Kidney (tissue), 13 donors: ENCODE measurements at regions not wholly inside any gene's neighbourhood (a gene's known extent, or its start where the extent isn't known, plus 50 kb on each side); places are given as distances from the start of the nearest gene placed in this dataset.
"Not testable (repeated sequence)": the region's sequence is repeated elsewhere in the genome, so short reads cannot be mapped to it uniquely, and the experiment has no call there.

Source experiments
- DNase-seq, 5 donors: peaks; one replicate each; pipeline ENCODE4 v3.0.0-alpha.2; 2013 to 2020
- FAIRE-seq: peaks from 2 replicates; lab custom pipeline; 2012; peaks lifted over from hg19 to GRCh38; lab: Jason Lieb, UNC
- H3K27ac ChIP-seq, 2 donors: one replicate each; pipeline ENCODE4 v1.7.0; 2013; ENCODE audit warnings: low read depth in 2 of 2, low read length in 2 of 2, inconsistent platforms in 1 of 2
- H3K27me3 ChIP-seq: one replicate; pipeline ENCODE4 v1.7.1; 2013; ENCODE audit warnings: low read length, inconsistent platforms; ENCODE audit not compliant: control insufficient read depth, insufficient read depth
- H3K36me3 ChIP-seq, 3 donors: one replicate each; pipeline versions ENCODE4 v1.7.0 to v1.7.1; 2013; ENCODE audit warnings: low read length in 3 of 3, control low read depth in 1 of 3, inconsistent platforms in 1 of 3; ENCODE audit not compliant: insufficient read depth in 3 of 3, control insufficient read depth in 2 of 3
- H3K4me1 ChIP-seq, 3 donors: one replicate each; pipeline versions ENCODE4 v1.7.0 to v1.7.1; 2013; ENCODE audit warnings: low read length in 3 of 3, inconsistent platforms in 1 of 3, low read depth in 1 of 3; ENCODE audit not compliant: control insufficient read depth in 2 of 3, insufficient read depth in 2 of 3
- H3K4me3 ChIP-seq, 3 donors: one replicate each; pipeline versions ENCODE4 v1.7.0 to v1.8.1; 2013; ENCODE audit warnings: low read length in 3 of 3, control low read depth in 1 of 3, inconsistent platforms in 1 of 3
- H3K9ac ChIP-seq, 3 donors: one replicate each; pipeline versions ENCODE4 v1.7.0 to v1.7.1; 2013; ENCODE audit warnings: low read length in 3 of 3, control low read depth in 1 of 3, inconsistent platforms in 1 of 3
- H3K9me3 ChIP-seq, 3 donors: one replicate each; pipeline versions ENCODE4 v1.7.0 to v1.7.1; 2013; ENCODE audit warnings: low read length in 3 of 3, control low read depth in 1 of 3, inconsistent platforms in 1 of 3; ENCODE audit not compliant: control insufficient read depth in 2 of 3, insufficient read depth in 1 of 3
- intact Hi-C: fragments of 100-400 bp; cut with DNase I; formaldehyde crosslinking; loops from one replicate; pipeline ENCODE4 v1.11.1; 2022
- TF ChIP-seq, protein P1 (sequence below): IDR thresholded peaks from 3 replicates; pipeline ENCODE4 v1.5.1; 2012; ENCODE audit warnings: mild to moderate bottlenecking, moderate library complexity, borderline replicate concordance; ENCODE audit not compliant: insufficient read depth; ENCODE audit errors: extremely low read depth
- donor health status: control.
- donor health status: control.
- donor health status: control.
- donor health status: control.
- donor health status: control.
- donor health status: DM: yes; HTN: yes; CAD: no.
- donor health status: Normal renal cell carcinoma (clear cell type).

DNA sequence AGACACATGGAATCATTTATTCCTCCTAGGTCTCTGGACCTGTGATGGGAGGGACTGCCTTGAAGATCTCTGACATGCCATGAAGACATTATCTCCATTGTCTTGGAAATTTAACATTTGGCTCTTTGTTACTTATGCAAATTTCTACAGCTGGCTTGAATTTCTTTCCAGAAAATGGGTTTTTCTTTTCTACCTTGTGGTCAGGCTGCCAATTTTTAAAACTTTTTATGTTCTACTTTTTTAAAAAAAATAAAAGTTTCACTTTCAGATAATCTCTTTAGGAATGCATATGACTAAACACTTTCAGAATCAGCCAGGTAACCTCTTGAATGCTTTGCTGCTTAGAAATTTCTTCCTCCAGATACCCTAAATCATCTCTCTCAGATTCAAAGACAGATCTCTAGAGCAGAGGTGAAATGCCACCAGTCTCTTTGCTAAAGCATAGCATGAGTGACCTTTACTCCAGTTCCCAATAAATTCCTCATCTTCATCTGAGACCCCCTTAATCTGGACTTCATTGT lies 209.6 kb downstream of the RPRM start:
- Histone ChIP-seq H3K9me3 (no peaks in the 10 kb centered on the region), H3K27me3 (no peaks in the 10 kb centered on the region), H3K27ac (no peak overlapping the region), H3K36me3 (no peaks in the 10 kb centered on the region), H3K9ac (no peak overlapping the region), H3K4me3 (no peak overlapping the region), H3K4me1 (no peaks in the 10 kb centered on the region)
- no peak for DNase-seq
- intact Hi-C loops, result no loop called here
- FAIRE-seq, result no peak
- TF ChIP-seq, protein P1, sequence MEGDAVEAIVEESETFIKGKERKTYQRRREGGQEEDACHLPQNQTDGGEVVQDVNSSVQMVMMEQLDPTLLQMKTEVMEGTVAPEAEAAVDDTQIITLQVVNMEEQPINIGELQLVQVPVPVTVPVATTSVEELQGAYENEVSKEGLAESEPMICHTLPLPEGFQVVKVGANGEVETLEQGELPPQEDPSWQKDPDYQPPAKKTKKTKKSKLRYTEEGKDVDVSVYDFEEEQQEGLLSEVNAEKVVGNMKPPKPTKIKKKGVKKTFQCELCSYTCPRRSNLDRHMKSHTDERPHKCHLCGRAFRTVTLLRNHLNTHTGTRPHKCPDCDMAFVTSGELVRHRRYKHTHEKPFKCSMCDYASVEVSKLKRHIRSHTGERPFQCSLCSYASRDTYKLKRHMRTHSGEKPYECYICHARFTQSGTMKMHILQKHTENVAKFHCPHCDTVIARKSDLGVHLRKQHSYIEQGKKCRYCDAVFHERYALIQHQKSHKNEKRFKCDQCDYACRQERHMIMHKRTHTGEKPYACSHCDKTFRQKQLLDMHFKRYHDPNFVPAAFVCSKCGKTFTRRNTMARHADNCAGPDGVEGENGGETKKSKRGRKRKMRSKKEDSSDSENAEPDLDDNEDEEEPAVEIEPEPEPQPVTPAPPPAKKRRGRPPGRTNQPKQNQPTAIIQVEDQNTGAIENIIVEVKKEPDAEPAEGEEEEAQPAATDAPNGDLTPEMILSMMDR, result no peak

DNA sequence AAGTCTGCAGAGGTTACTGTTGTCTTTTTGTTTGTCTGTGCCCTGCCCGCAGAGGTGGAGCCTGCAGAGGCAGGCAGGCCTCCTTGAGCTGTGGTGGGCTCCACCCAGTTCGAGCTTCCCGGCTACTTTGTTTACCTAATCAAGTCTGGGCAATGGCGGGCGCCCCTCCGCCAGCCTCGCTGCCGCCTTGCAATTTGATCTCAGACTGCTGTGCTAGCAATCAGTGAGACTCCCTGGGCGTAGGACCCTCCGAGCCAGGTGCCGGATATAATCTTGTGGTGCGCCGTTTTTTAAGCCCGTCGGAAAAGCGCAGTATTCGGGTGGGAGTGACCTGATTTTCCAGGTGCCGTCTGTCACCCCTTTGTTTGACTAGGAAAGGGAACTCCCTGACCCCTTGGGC lies 221.7 kb downstream of the RPRM start:
- intact Hi-C loops, DNase-seq, FAIRE-seq: not testable (repeated sequence)

DNA sequence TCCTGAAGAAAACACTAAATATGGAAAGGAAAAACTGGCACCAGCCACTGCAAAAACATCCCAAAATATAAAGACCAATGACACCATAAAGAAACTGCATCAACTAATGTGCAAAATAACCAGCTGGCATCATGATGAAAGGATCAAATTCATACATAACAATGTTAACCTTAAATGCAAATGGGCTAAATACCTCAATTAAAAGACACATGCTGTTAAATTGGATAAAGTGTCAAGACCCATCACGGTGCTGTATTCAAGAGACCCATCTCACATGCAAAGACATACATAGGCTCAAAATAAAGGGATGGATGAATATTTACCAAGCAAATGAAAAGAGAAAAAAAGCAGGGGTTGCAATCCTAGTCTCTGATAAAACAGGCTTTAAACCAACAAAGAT lies 231.9 kb downstream of the RPRM start:
- H3K27me3 ChIP-seq, H3K36me3 ChIP-seq, H3K27ac ChIP-seq, H3K9me3 ChIP-seq, intact Hi-C loops, H3K4me1 ChIP-seq, FAIRE-seq, H3K4me3 ChIP-seq, H3K9ac ChIP-seq, DNase-seq: not testable (repeated sequence)

More for the DNA sequence above, 221.7 kb downstream of the RPRM start:
- H3K27ac ChIP-seq, H3K4me3 ChIP-seq, H3K36me3 ChIP-seq, H3K27me3 ChIP-seq, H3K4me1 ChIP-seq, H3K9ac ChIP-seq, H3K9me3 ChIP-seq: not testable (repeated sequence)

DNA sequence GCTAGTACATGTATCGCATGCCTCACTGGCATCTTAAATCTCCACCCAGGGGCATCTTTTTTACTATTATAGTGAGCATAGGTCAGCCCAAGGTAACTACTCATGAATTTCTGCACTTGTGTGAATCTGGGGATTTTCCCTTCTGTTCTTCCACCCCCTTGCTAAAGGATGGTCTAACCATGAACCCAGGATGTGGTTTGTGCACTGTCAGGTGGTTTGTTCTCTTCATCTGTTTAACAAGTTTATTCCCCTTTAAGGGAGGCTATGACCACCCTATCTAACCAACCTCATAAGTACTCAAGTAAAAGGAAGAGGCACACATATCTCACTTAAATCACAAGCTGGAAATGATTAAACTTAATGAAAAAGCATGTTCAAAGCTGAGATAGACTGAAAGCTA lies 243.0 kb downstream of the RPRM start:
- intact Hi-C loops, result no loop called here
- FAIRE-seq (no peak), DNase-seq (no peak)
- no peak overlapping the region for H3K27ac ChIP-seq
- H3K4me1 ChIP-seq, result no peaks in the 10 kb centered on the region
- TF ChIP-seq, protein P1, result no peak
- no peak overlapping the region for H3K4me3 ChIP-seq
- H3K9me3 ChIP-seq, result no peaks in the 10 kb centered on the region
- H3K36me3 ChIP-seq, result no peaks in the 10 kb centered on the region
- no peak overlapping the region for H3K9ac ChIP-seq
- no peaks in the 10 kb centered on the region for H3K27me3 ChIP-seq
